ENCODE measurements at regions not wholly inside any gene's neighbourhood (a gene's known extent, or its start where the extent isn't known, plus 50 kb on each side); places are given as distances from the start of the nearest gene placed in this dataset.

DNA sequence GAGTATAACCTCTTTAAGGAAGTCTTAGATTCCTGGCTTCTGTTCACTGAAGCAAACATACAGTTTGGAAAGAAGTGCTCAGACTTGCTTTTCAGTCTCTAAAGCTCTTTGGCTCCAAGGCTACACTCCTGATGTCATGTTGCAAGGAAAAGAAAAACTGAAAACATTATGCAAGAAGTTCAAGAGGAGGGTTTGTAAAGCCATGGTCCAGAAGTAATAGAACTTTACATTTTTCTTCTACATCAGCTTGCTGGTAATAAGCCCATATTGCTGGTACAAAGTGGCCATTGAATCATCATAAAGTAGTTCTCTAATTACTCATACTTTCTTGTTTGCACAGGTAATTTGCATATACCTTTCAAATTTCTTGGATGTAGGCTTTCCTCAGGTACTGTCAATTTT is 83.6 kb downstream of the BBS10 start:
- Histone ChIP-seq H3K4me3 (replicated peaks in 1 of 3; ENCODE audit: insufficient read depth in 1 of 3, low read depth in 2 of 3, low read length in 3 of 3) (no peak overlapping the region), H3K9ac (ENCODE audit: insufficient read depth, low read depth, low read length) (no peak overlapping the region), H3K27me3 (ENCODE audit: control insufficient read depth in 1 of 2, insufficient read depth in 2 of 2, low read length in 2 of 2) (no peaks in the 10 kb centered on the region), H3K9me3 (ENCODE audit: low read length) (no peaks in the 10 kb centered on the region), H3K79me2 (ENCODE audit: insufficient read depth, low read length) (no peaks in the 10 kb centered on the region), H4K20me1 (ENCODE audit: insufficient read depth, low read length) (no peaks in the 10 kb centered on the region), H3K27ac (ENCODE audit: extremely low read length, insufficient read depth, low read length) (no peak overlapping the region), H3K4me2 (ENCODE audit: low read depth, low read length) (no peak overlapping the region), H3K36me3 (replicated peaks in 1 of 2; ENCODE audit: control insufficient read depth in 1 of 2, insufficient read depth in 2 of 2, low read length in 2 of 2) (no peaks in the 10 kb centered on the region), H2AFZ (ENCODE audit: low read length) (no peak overlapping the region), H3K4me1 (ENCODE audit: insufficient read depth, low read length) (no peaks in the 10 kb centered on the region)
- FAIRE-seq (no peak), ATAC-seq (no peak), DNase-seq (ENCODE audit: low spot score) (no peak)
- TF ChIP-seq MLLT10 (CRISPR knock-in tag; IDR thresholded peaks at IDR 0.05) (no peak), TBL1XR1 (IDR thresholded peaks at IDR 0.05; ENCODE audit: borderline replicate concordance, low read length, partially characterized antibody) (no peak), ZFP41 (CRISPR knock-in tag; IDR thresholded peaks at IDR 0.05; ENCODE audit: borderline replicate concordance) (no peak), HOXA3 (CRISPR knock-in tag; IDR thresholded peaks at IDR 0.05) (no peak), ZNF878 (CRISPR knock-in tag; IDR thresholded peaks at IDR 0.05) (no peak), SYNCRIP (IDR thresholded peaks at IDR 0.05; ENCODE audit: insufficient read depth, low read depth, low read length) (no peak)
- POLR2A ChIA-PET, result no interaction called here
- no TSS peak for BruUV-seq (replicated peaks)
- in situ Hi-C loops (cut with HindIII; ENCODE audit: extremely low pct_ligation_motif_present, low pct_unique_long_range_greater_than_20kb) (no loop called here), intact Hi-C loops (cut with micrococcal nuclease; ENCODE audit: unreplicated experiment) (no loop called here)
- CTCF ChIA-PET (ENCODE audit: low intra/inter-chr PET ratio, low total read pairs), result no interaction called here

- Histone ChIP-seq H3K79me2 (ENCODE audit: insufficient read depth, low read length) (no peaks in the 10 kb centered on the region), H3K4me3 (replicated peaks in 1 of 3; ENCODE audit: insufficient read depth in 1 of 3, low read depth in 2 of 3, low read length in 3 of 3) (no peak overlapping the region), H3K4me1 (ENCODE audit: insufficient read depth, low read length) (no peaks in the 10 kb centered on the region), H4K20me1 (ENCODE audit: insufficient read depth, low read length) (no peaks in the 10 kb centered on the region), H3K4me2 (ENCODE audit: low read depth, low read length) (no peak overlapping the region), H3K9ac (ENCODE audit: insufficient read depth, low read depth, low read length) (no peak overlapping the region), H3K36me3 (replicated peaks in 1 of 2; ENCODE audit: control insufficient read depth in 1 of 2, insufficient read depth in 2 of 2, low read length in 2 of 2) (no peaks in the 10 kb centered on the region), H2AFZ (ENCODE audit: low read length) (no peak overlapping the region), H3K27ac (ENCODE audit: extremely low read length, insufficient read depth, low read length) (no peak overlapping the region), H3K27me3 (ENCODE audit: control insufficient read depth in 1 of 2, insufficient read depth in 2 of 2, low read length in 2 of 2) (no peaks in the 10 kb centered on the region), H3K9me3 (ENCODE audit: low read length) (no peaks in the 10 kb centered on the region)
- in situ Hi-C loops (cut with HindIII; ENCODE audit: extremely low pct_ligation_motif_present, low pct_unique_long_range_greater_than_20kb) (no loop called here), intact Hi-C loops (cut with micrococcal nuclease; ENCODE audit: unreplicated experiment) (no loop called here)
- 18% methylated on average over 7 of the region's 7 CpGs for WGBS (ENCODE audit: low lambda C conversion rate)
- TF ChIP-seq PLRG1 (conservative IDR thresholded peaks at IDR 0.05) (no peak), TCF7 (IDR thresholded peaks at IDR 0.05; ENCODE audit: low read depth) (no peak), ZNF337 (CRISPR knock-in tag; IDR thresholded peaks at IDR 0.05; ENCODE audit: borderline replicate concordance, low read depth) (no peak), ZNF343 (CRISPR knock-in tag; IDR thresholded peaks at IDR 0.05) (no peak)
- TF ChIP-seq, protein P1, sequence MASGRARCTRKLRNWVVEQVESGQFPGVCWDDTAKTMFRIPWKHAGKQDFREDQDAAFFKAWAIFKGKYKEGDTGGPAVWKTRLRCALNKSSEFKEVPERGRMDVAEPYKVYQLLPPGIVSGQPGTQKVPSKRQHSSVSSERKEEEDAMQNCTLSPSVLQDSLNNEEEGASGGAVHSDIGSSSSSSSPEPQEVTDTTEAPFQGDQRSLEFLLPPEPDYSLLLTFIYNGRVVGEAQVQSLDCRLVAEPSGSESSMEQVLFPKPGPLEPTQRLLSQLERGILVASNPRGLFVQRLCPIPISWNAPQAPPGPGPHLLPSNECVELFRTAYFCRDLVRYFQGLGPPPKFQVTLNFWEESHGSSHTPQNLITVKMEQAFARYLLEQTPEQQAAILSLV (CRISPR knock-in tag; IDR thresholded peaks at IDR 0.05; ENCODE audit: borderline replicate concordance), result no peak
- TF ChIP-seq, protein P2, sequence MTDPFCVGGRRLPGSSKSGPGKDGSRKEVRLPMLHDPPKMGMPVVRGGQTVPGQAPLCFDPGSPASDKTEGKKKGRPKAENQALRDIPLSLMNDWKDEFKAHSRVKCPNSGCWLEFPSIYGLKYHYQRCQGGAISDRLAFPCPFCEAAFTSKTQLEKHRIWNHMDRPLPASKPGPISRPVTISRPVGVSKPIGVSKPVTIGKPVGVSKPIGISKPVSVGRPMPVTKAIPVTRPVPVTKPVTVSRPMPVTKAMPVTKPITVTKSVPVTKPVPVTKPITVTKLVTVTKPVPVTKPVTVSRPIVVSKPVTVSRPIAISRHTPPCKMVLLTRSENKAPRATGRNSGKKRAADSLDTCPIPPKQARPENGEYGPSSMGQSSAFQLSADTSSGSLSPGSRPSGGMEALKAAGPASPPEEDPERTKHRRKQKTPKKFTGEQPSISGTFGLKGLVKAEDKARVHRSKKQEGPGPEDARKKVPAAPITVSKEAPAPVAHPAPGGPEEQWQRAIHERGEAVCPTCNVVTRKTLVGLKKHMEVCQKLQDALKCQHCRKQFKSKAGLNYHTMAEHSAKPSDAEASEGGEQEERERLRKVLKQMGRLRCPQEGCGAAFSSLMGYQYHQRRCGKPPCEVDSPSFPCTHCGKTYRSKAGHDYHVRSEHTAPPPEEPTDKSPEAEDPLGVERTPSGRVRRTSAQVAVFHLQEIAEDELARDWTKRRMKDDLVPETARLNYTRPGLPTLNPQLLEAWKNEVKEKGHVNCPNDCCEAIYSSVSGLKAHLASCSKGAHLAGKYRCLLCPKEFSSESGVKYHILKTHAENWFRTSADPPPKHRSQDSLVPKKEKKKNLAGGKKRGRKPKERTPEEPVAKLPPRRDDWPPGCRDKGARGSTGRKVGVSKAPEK (CRISPR knock-in tag; IDR thresholded peaks at IDR 0.05; ENCODE audit: borderline replicate concordance), result no peak
- TF ChIP-seq, protein P3, sequence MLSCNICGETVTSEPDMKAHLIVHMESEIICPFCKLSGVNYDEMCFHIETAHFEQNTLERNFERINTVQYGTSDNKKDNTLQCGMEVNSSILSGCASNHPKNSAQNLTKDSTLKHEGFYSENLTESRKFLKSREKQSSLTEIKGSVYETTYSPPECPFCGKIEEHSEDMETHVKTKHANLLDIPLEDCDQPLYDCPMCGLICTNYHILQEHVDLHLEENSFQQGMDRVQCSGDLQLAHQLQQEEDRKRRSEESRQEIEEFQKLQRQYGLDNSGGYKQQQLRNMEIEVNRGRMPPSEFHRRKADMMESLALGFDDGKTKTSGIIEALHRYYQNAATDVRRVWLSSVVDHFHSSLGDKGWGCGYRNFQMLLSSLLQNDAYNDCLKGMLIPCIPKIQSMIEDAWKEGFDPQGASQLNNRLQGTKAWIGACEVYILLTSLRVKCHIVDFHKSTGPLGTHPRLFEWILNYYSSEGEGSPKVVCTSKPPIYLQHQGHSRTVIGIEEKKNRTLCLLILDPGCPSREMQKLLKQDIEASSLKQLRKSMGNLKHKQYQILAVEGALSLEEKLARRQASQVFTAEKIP (CRISPR knock-in tag; IDR thresholded peaks at IDR 0.05; ENCODE audit: borderline replicate concordance), result no peak
- ATAC-seq (no peak), DNase-seq (ENCODE audit: low spot score) (no peak), FAIRE-seq (no peak)
- no TSS peak for BruUV-seq (replicated peaks)
- ChIA-PET CTCF (ENCODE audit: low intra/inter-chr PET ratio, low total read pairs) (no interaction called here), POLR2A (no interaction called here)
These were observed 84.5 kb downstream of the BBS10 start for GRCh38 chr12:76263696-76264095.
